DND-41 (cell line): ENCODE measurements at regions not wholly inside any gene's neighbourhood (a gene's known extent, or its start where the extent isn't known, plus 50 kb on each side); places are given as distances from the start of the nearest gene placed in this dataset.

ENCODE experiments used
- ATAC-seq: fragments of 200-7000 bp; cut with Tn5 transposase; 3 replicates; pipeline ENCODE4 v1.9.1; 2021; ENCODE audit warnings: low read depth; ENCODE audit not compliant: insufficient read depth
- DNase-seq: peaks from one replicate; pipeline ENCODE4 v3.0.0-alpha.2; 2020
- H2AFZ ChIP-seq: 2 replicates; pipeline ENCODE4 v1.6.0; 2012; ENCODE audit warnings: low read depth, low read length
- H3K27ac ChIP-seq: 2 replicates; pipeline ENCODE4 v1.5.1; 2012; ENCODE audit warnings: low read length, inconsistent platforms
- H3K27me3 ChIP-seq: fragments of 200-600 bp; sonication (generic); 2 replicates; pipeline ENCODE4 v1.6.0; 2012; ENCODE audit warnings: low read length, mild to moderate bottlenecking, inconsistent platforms; ENCODE audit not compliant: insufficient read depth, poor library complexity
- H3K36me3 ChIP-seq: 2 replicates; pipeline ENCODE4 v1.5.1; 2012; ENCODE audit warnings: low read length, inconsistent platforms; ENCODE audit not compliant: insufficient read depth
- H3K4me1 ChIP-seq: 2 replicates; pipeline ENCODE4 v1.5.1; 2012; ENCODE audit warnings: mild to moderate bottlenecking, low read length; ENCODE audit not compliant: insufficient read depth
- H3K4me2 ChIP-seq: 2 replicates; pipeline ENCODE4 v1.6.0; 2012; ENCODE audit warnings: mild to moderate bottlenecking, moderate library complexity, low read length, inconsistent platforms; ENCODE audit not compliant: insufficient read depth
- H3K4me3 ChIP-seq, 2 experiments: fragments of 200-600 bp in 1 of 2; shearing (Covaris generic) in 1 of 2; 2 replicates each; pipeline ENCODE4 v1.5.1; 2012 to 2016; ENCODE audit warnings: inconsistent platforms in 2 of 2, low read length in 2 of 2, mild to moderate bottlenecking in 2 of 2, low read depth in 1 of 2, moderate library complexity in 1 of 2
- H3K79me2 ChIP-seq: 2 replicates; pipeline ENCODE4 v1.6.0; 2012; ENCODE audit warnings: low read length, inconsistent platforms; ENCODE audit not compliant: insufficient read depth
- H3K9ac ChIP-seq: 2 replicates; pipeline ENCODE4 v1.6.0; 2012; ENCODE audit warnings: low read depth, mild to moderate bottlenecking, inconsistent platforms, low read length, moderate library complexity
- H3K9me3 ChIP-seq: 2 replicates; pipeline ENCODE4 v1.5.1; 2012; ENCODE audit warnings: low read length, moderate library complexity, mild to moderate bottlenecking, inconsistent platforms; ENCODE audit not compliant: insufficient read depth, severe bottlenecking
- H4K20me1 ChIP-seq: 2 replicates; pipeline ENCODE4 v1.6.0; 2012; ENCODE audit warnings: low read length; ENCODE audit not compliant: insufficient read depth
- CTCF ChIP-seq: IDR thresholded peaks from 2 replicates; pipeline ENCODE4 v1.5.1; 2012; ENCODE audit warnings: borderline replicate concordance, low read length, moderate library complexity, mild to moderate bottlenecking; ENCODE audit not compliant: poor library complexity, severe bottlenecking; ENCODE audit errors: extremely low read depth
- EZH2 ChIP-seq: IDR thresholded peaks from 3 replicates; pipeline ENCODE4 v1.6.1; 2012; ENCODE audit warnings: borderline replicate concordance, low read depth, mild to moderate bottlenecking, moderate library complexity, low read length, inconsistent platforms; ENCODE audit not compliant: severe bottlenecking

GRCh38 chr3:30488070-30488756 lies 118.2 kb upstream of the TGFBR2 start:
- H3K4me2 ChIP-seq: no peak overlapping the region
- H3K27ac ChIP-seq: no peak overlapping the region
- H3K4me3 ChIP-seq: no peak overlapping the region
- TF ChIP-seq CTCF (no peak), EZH2 (no peak)
- H4K20me1 ChIP-seq: no peaks in the 10 kb centered on the region
- H3K9me3 ChIP-seq: no peaks in the 10 kb centered on the region
- H3K36me3 ChIP-seq: no peaks in the 10 kb centered on the region
- H3K27me3 ChIP-seq: no peaks in the 10 kb centered on the region
- no peaks in the 10 kb centered on the region for H3K79me2 ChIP-seq
- no peak overlapping the region for H3K9ac ChIP-seq
- ATAC-seq (no peak), DNase-seq (no peak)
- no peaks in the 10 kb centered on the region for H3K4me1 ChIP-seq
- H2AFZ ChIP-seq: no peak overlapping the region

GRCh38 chr3:30492322-30493192 lies 113.8 kb upstream of the TGFBR2 start:
- Histone ChIP-seq H3K27me3 (no peaks in the 10 kb centered on the region), H3K27ac (no peak overlapping the region), H3K4me3 (no peak overlapping the region), H3K79me2 (no peaks in the 10 kb centered on the region), H4K20me1 (no peaks in the 10 kb centered on the region), H3K4me2 (no peak overlapping the region), H2AFZ (no peak overlapping the region), H3K9ac (no peak overlapping the region), H3K36me3 (no peaks in the 10 kb centered on the region), H3K4me1 (peaks cover 28% of the 10 kb centered on the region), H3K9me3 (no peaks in the 10 kb centered on the region)
- DNase-seq: no peak
- no peak for ATAC-seq
- TF ChIP-seq CTCF: no peak
- no peak for TF ChIP-seq EZH2

GRCh38 chr3:30493911-30494311 lies 112.5 kb upstream of the TGFBR2 start:
- H3K4me3 ChIP-seq: no peak overlapping the region
- no peak for DNase-seq

More at GRCh38 chr3:30493911-30494311, 112.5 kb upstream of the TGFBR2 start:
- Histone ChIP-seq H3K4me2 (no peak overlapping the region), H3K36me3 (no peaks in the 10 kb centered on the region), H2AFZ (no peak overlapping the region), H3K27me3 (no peaks in the 10 kb centered on the region), H3K9ac (no peak overlapping the region), H3K27ac (peak overlapping the region; percentile 18; the same call in 1 of the 2 replicates), H3K4me1 (peaks cover 28% of the 10 kb centered on the region), H4K20me1 (no peaks in the 10 kb centered on the region), H3K9me3 (no peaks in the 10 kb centered on the region), H3K79me2 (no peaks in the 10 kb centered on the region)
- ATAC-seq: no peak
- TF ChIP-seq EZH2 (no peak), CTCF (no peak)
